IMR-90 (cell line): ENCODE measurements at regions not wholly inside any gene's neighbourhood (a gene's known extent, or its start where the extent isn't known, plus 50 kb on each side); places are given as distances from the start of the nearest gene placed in this dataset.

ENCODE experiments used
- ATAC-seq: fragments of 200-7000 bp; cut with Tn5 transposase; 2 replicates; pipeline ENCODE4 v1.9.1; 2020; ENCODE audit warnings: low read depth, mild to moderate bottlenecking, moderate library complexity
- BruUV-seq: library from RNA; stranded (reverse); fragments of 400-500 nt; replicated peaks from 2 replicates; lab custom pipeline; 2021; lab: Mats Ljungman, UMichigan
- CTCF ChIA-PET: fragments of 300-600 bp; formaldehyde crosslinking; extraction: SDS; loops from one replicate; lab custom pipeline; 2021; ENCODE audit warnings: antibody characterized with exemption; lab: Yijun Ruan, JAX
- POLR2A ChIA-PET: fragments of 300-600 bp; sonication (Branson Sonifier 250); formaldehyde crosslinking; loops from one replicate; lab custom pipeline; 2022; ENCODE audit warnings: antibody characterized with exemption; ENCODE audit not compliant: unreplicated experiment; lab: Charles Lee
- DNase-seq: peaks from one replicate; pipeline ENCODE4 v3.0.0; 2013
- H2AFZ ChIP-seq: replicated peaks from 2 replicates; pipeline ENCODE3; 2013; ENCODE audit warnings: low read length, mild to moderate bottlenecking; ENCODE audit not compliant: poor library complexity
- H2AK5ac ChIP-seq: 2 replicates; pipeline ENCODE4 v1.6.1; 2013; ENCODE audit warnings: low read depth, low read length, inconsistent platforms
- H2AK9ac ChIP-seq: replicated peaks from 2 replicates; pipeline ENCODE3; 2013; ENCODE audit warnings: mild to moderate bottlenecking, low read depth, low read length, moderate library complexity; ENCODE audit not compliant: poor library complexity
- H2BK120ac ChIP-seq: 2 replicates; pipeline ENCODE4 v1.6.1; 2013; ENCODE audit warnings: low read depth, low read length, inconsistent platforms
- H2BK15ac ChIP-seq: 3 replicates; pipeline ENCODE4 v1.6.1; 2013; ENCODE audit warnings: low read depth, low read length, inconsistent platforms
- H2BK20ac ChIP-seq: 2 replicates; pipeline ENCODE4 v1.6.1; 2013; ENCODE audit warnings: low read depth, mild to moderate bottlenecking, inconsistent platforms, low read length, moderate library complexity
- H2BK5ac ChIP-seq: 2 replicates; pipeline ENCODE4 v1.6.1; 2013; ENCODE audit warnings: mild to moderate bottlenecking, low read depth, low read length, inconsistent platforms; ENCODE audit not compliant: poor library complexity, severe bottlenecking
- H3K14ac ChIP-seq: replicated peaks from 2 replicates; pipeline ENCODE4 v1.6.1; 2013; ENCODE audit warnings: low read depth, low read length, inconsistent platforms
- H3K18ac ChIP-seq: 2 replicates; pipeline ENCODE4 v1.6.1; 2013; ENCODE audit warnings: low read depth, low read length, control low read depth
- H3K23ac ChIP-seq: 2 replicates; pipeline ENCODE4 v1.6.1; 2013; ENCODE audit warnings: low read depth, low read length, inconsistent platforms
- H3K27ac ChIP-seq: 2 replicates; pipeline ENCODE4 v1.5.1; 2013; ENCODE audit warnings: mild to moderate bottlenecking, control low read depth, low read length; ENCODE audit not compliant: insufficient read depth
- H3K27me3 ChIP-seq: 2 replicates; pipeline ENCODE4 v1.6.1; 2013; ENCODE audit warnings: low read length; ENCODE audit not compliant: control insufficient read depth, insufficient read depth
- H3K36me3 ChIP-seq: 2 replicates; pipeline ENCODE4 v1.6.1; 2013; ENCODE audit warnings: low read length, mixed read lengths; ENCODE audit not compliant: control insufficient read depth, insufficient read depth
- H3K4ac ChIP-seq: 2 replicates; pipeline ENCODE4 v1.6.1; 2013; ENCODE audit warnings: low read depth, low read length, inconsistent platforms
- H3K4me1 ChIP-seq: 2 replicates; pipeline ENCODE4 v1.6.1; 2013; ENCODE audit warnings: low read length, mixed read lengths; ENCODE audit not compliant: control insufficient read depth, insufficient read depth
- H3K4me2 ChIP-seq: 2 replicates; pipeline ENCODE4 v1.6.1; 2013; ENCODE audit warnings: low read depth, mild to moderate bottlenecking, control low read depth, low read length, moderate library complexity
- H3K4me3 ChIP-seq: 2 replicates; pipeline ENCODE4 v1.5.1; 2013; ENCODE audit warnings: low read depth, mild to moderate bottlenecking, control low read depth, low read length, moderate library complexity; ENCODE audit not compliant: insufficient read depth
- H3K56ac ChIP-seq: 2 replicates; pipeline ENCODE4 v1.6.1; 2013; ENCODE audit warnings: low read length, inconsistent platforms; ENCODE audit not compliant: insufficient read depth; ENCODE audit errors: extremely low read depth
- H3K79me1 ChIP-seq, 2 experiments: 2 replicates each; pipeline ENCODE4 v1.6.1; 2013; ENCODE audit warnings: low read length in 2 of 2, inconsistent platforms in 1 of 2, low read depth in 1 of 2
- H3K9ac ChIP-seq: 2 replicates; pipeline ENCODE4 v1.6.1; 2013; ENCODE audit warnings: low read depth, low read length, control low read depth
- H3K9me1 ChIP-seq: 2 replicates; pipeline ENCODE4 v1.6.1; 2013; ENCODE audit warnings: low read length, inconsistent platforms; ENCODE audit not compliant: insufficient read depth
- H3K9me3 ChIP-seq: 2 replicates; pipeline ENCODE4 v1.6.1; 2013; ENCODE audit warnings: low read length; ENCODE audit not compliant: control insufficient read depth, insufficient read depth
- H4K20me1 ChIP-seq: 2 replicates; pipeline ENCODE4 v1.6.1; 2013; ENCODE audit warnings: low read length, inconsistent platforms; ENCODE audit not compliant: insufficient read depth
- H4K5ac ChIP-seq: 2 replicates; pipeline ENCODE4 v1.6.1; 2013; ENCODE audit warnings: mild to moderate bottlenecking, low read depth, low read length, control low read depth
- H4K8ac ChIP-seq, 2 experiments: 2 replicates each; pipeline ENCODE4 v1.6.1; 2013; ENCODE audit warnings: low read depth in 2 of 2, low read length in 2 of 2, control low read depth in 1 of 2, inconsistent platforms in 1 of 2
- H4K91ac ChIP-seq: 2 replicates; pipeline ENCODE4 v1.6.1; 2013; ENCODE audit warnings: low read depth, low read length, inconsistent platforms; ENCODE audit not compliant: insufficient read depth
- MAZ ChIP-seq: IDR thresholded peaks from 2 replicates; pipeline ENCODE4 v1.6.1; 2012; ENCODE audit warnings: low read depth, mild to moderate bottlenecking, low read length, improper control_type of control experiment, moderate library complexity, borderline replicate concordance
- WGBS, 2 experiments: methylation state at CpG; one replicate each; pipeline versions ENCODE4 v1.1.5 to v1.1.7; 2013; ENCODE audit warnings: missing lambda C conversion rate in 2 of 2; ENCODE audit not compliant: insufficient read length in 1 of 2; ENCODE audit errors: extremely low coverage in 2 of 2; 5-methylcytosine and 5-hydroxymethylcytosine counted together
- dilution Hi-C: fragments of 300-500 bp; cut with HindIII; formaldehyde crosslinking; loops from one replicate; pipeline ENCODE4 v1.14.3; 2018; ENCODE audit warnings: low sequenced_read_pairs; ENCODE audit not compliant: unreplicated experiment
- in situ Hi-C: fragments of 300-500 bp; cut with MboI; formaldehyde crosslinking; loops from 3 replicates; pipeline ENCODE4 v1.14.3; 2019; ENCODE audit warnings: low sequenced_read_pairs, inconsistent platforms, mixed read lengths
- intact Hi-C: fragments of 100-400 bp; cut with micrococcal nuclease; formaldehyde crosslinking; loops from 2 replicates; pipeline ENCODE4 v1.10.0; 2022

GRCh38 chr11:134843735-134844134, 431.7 kb upstream of the B3GAT1 start:
- in situ Hi-C loops = no loop called here
- no TSS peak for BruUV-seq

More at GRCh38 chr11:134843735-134844134, 431.7 kb upstream of the B3GAT1 start:
- Histone ChIP-seq H3K4me1 (no peaks in the 10 kb centered on the region), H3K36me3 (no peaks in the 10 kb centered on the region), H3K9ac (no peak overlapping the region), H3K27ac (no peak overlapping the region), H2BK5ac (no peak overlapping the region), H3K56ac (no peak overlapping the region), H3K79me1 (no peaks in the 10 kb centered on the region), H2BK20ac (no peak overlapping the region), H4K5ac (no peak overlapping the region), H3K9me3 (peaks cover 43% of the 10 kb centered on the region), H2AFZ (no peak overlapping the region), H2AK5ac (no peak overlapping the region), H3K4me2 (no peak overlapping the region), H3K23ac (no peak overlapping the region), H4K91ac (no peak overlapping the region), H3K4ac (no peak overlapping the region), H3K9me1 (no peaks in the 10 kb centered on the region), H3K18ac (no peak overlapping the region), H3K14ac (no peak overlapping the region), H3K27me3 (no peaks in the 10 kb centered on the region), H2AK9ac (no peak overlapping the region), H2BK120ac (no peak overlapping the region), H2BK15ac (no peak overlapping the region), H4K20me1 (no peaks in the 10 kb centered on the region), H3K4me3 (no peak overlapping the region), H4K8ac (no peak overlapping the region)
- no peak for ATAC-seq
- ChIA-PET CTCF (no interaction called here), POLR2A (no interaction called here)
- no peak for DNase-seq
- TF ChIP-seq MAZ = no peak
- intact Hi-C loops = no loop called here
- dilution Hi-C loops = no loop called here
- WGBS, 2 experiments = 64% methylated on average over 9 of the region's 9 CpGs; no CpG with 5 or more reads in 1 of the 2 experiments
